GM12874 (cell line): ENCODE measurements at regions not wholly inside any gene's neighbourhood (a gene's known extent, or its start where the extent isn't known, plus 50 kb on each side); places are given as distances from the start of the nearest gene placed in this dataset.

Source experiments
- CTCF ChIP-seq: IDR thresholded peaks from 2 replicates; pipeline ENCODE4 v1.5.1; 2011; ENCODE audit warnings: low read depth, mild to moderate bottlenecking, control low read depth, low read length, moderate library complexity; ENCODE audit not compliant: insufficient read depth

- no peak for TF ChIP-seq CTCF
Observed at GRCh38 chr9:79430619-79431018, 141.1 kb upstream of the TLE4 start.

- no peak for TF ChIP-seq CTCF
Observed at GRCh38 chr9:79431019-79431679, 140.6 kb upstream of the TLE4 start.

GRCh38 chr9:79432485-79432884, 139.3 kb upstream of the TLE4 start:
- no peak for TF ChIP-seq CTCF

- TF ChIP-seq CTCF: no peak
Observed at GRCh38 chr9:79433703-79434102, 138.1 kb upstream of the TLE4 start.

- TF ChIP-seq CTCF: no peak
Observed at GRCh38 chr9:79446523-79447307, 125.0 kb upstream of the TLE4 start.

GRCh38 chr9:79447308-79447605, 124.5 kb upstream of the TLE4 start:
- no peak for TF ChIP-seq CTCF

GRCh38 chr9:79447762-79448161, 124.0 kb upstream of the TLE4 start:
- TF ChIP-seq CTCF: no peak
